Immature natural killer cell (primary cell): ENCODE measurements at regions not wholly inside any gene's neighbourhood (a gene's known extent, or its start where the extent isn't known, plus 50 kb on each side); places are given as distances from the start of the nearest gene placed in this dataset.
"Not testable (repeated sequence)": the region's sequence is repeated elsewhere in the genome, so short reads cannot be mapped to it uniquely, and the experiment has no call there.

Experiments used
- DNase-seq, 3 donors: peaks; one replicate each; pipeline ENCODE4 v3.0.0; 2022; ENCODE audit warnings: mixed read lengths in 1 of 3
- H3K27ac Mint-ChIP-seq, 6 donors: one replicate each; pipeline ENCODE4 v1.8.0; 2020; ENCODE audit warnings: mixed read lengths in 6 of 6, mild to moderate bottlenecking in 5 of 6, inconsistent platforms in 4 of 6, moderate library complexity in 3 of 6
- H3K27me3 Mint-ChIP-seq, 3 donors: one replicate each; pipeline ENCODE4 v1.8.0; 2020 to 2021; ENCODE audit warnings: low read depth in 3 of 3, mild to moderate bottlenecking in 3 of 3, mixed read lengths in 3 of 3, moderate library complexity in 3 of 3, inconsistent platforms in 1 of 3
- H3K36me3 Mint-ChIP-seq, 3 donors: one replicate each; pipeline ENCODE4 v1.8.0; 2020; ENCODE audit warnings: mixed read lengths in 3 of 3, inconsistent platforms in 2 of 3, mild to moderate bottlenecking in 2 of 3
- H3K4me1 Mint-ChIP-seq, 2 donors: one replicate each; pipeline ENCODE4 v1.8.0; 2020; ENCODE audit warnings: inconsistent platforms in 2 of 2, mild to moderate bottlenecking in 2 of 2, mixed read lengths in 2 of 2, moderate library complexity in 1 of 2
- H3K4me3 Mint-ChIP-seq, 5 donors: one replicate each; pipeline ENCODE4 v1.8.0; 2020; ENCODE audit warnings: mild to moderate bottlenecking in 5 of 5, mixed read lengths in 5 of 5, inconsistent platforms in 3 of 5, moderate library complexity in 3 of 5
- H3K9me3 Mint-ChIP-seq, 6 donors: one replicate each; pipeline ENCODE4 v1.8.0; 2020; ENCODE audit warnings: mild to moderate bottlenecking in 6 of 6, mixed read lengths in 6 of 6, inconsistent platforms in 4 of 6, moderate library complexity in 3 of 6

DNA sequence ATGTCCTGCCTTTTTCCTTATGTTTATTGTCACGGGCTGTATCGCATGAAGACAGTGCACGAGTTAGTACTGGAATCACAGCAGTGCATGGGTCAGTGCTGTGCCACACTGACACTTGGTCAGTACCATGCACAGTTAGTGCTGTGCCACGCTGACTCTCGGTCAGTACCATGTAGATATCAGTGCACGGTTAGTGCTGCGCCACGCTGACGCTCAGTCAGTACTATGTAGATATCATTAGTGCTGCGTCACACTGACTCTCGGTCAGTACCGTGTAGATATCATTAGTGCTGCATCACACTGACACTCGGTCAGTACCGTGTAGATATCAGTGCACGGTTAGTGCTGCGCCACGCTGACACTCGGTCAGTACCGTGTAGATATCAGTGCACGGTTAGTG, 104.1 kb downstream of the NPIPB11 start:
- H3K9me3 Mint-ChIP-seq, H3K27me3 Mint-ChIP-seq, DNase-seq, H3K36me3 Mint-ChIP-seq: not testable (repeated sequence)
- peak overlapping the region in 1 of 5 donors; percentile 49 for H3K4me3 Mint-ChIP-seq
- peaks cover 39 to 42% of the 10 kb centered on the region in 2 donors for H3K4me1 Mint-ChIP-seq
- H3K27ac Mint-ChIP-seq: peak overlapping the region in 4 of 6 donors; percentile 8 to 68 (median 56)

DNA sequence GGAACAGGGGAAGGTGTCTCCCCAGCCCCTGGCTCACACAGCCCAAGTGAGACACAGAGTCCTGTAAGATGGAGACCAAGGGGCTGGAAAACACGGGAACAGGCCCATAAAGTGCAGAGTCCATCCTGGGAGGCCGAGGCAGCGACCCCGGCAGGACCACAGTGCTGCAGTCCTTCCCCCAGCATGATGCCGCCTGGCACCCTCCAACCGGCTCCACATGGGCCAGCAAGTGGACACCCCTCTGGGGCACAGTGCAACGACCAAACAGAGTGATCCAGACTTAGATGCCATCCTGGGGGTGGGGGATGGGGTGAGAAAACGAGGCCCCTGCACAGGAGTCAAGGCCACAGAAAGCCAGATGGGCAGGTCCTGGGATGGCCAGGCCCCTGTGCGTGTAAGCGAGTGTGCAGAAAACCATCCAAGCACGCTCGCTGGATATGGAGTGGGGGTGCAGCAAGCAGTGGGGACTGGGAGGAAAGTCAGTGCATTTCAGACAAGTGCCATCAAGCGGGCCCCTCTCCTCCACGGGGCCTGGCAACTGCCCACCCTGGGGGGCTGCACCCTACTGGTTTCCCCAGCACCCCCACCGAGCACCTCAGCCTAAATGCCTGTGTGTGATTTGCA, 104.7 kb downstream of the NPIPB11 start:
- not testable (repeated sequence) for DNase-seq, H3K27me3 Mint-ChIP-seq, H3K27ac Mint-ChIP-seq, H3K9me3 Mint-ChIP-seq, H3K36me3 Mint-ChIP-seq, H3K4me3 Mint-ChIP-seq
- peaks cover 33 to 36% of the 10 kb centered on the region in 2 donors for H3K4me1 Mint-ChIP-seq

DNA sequence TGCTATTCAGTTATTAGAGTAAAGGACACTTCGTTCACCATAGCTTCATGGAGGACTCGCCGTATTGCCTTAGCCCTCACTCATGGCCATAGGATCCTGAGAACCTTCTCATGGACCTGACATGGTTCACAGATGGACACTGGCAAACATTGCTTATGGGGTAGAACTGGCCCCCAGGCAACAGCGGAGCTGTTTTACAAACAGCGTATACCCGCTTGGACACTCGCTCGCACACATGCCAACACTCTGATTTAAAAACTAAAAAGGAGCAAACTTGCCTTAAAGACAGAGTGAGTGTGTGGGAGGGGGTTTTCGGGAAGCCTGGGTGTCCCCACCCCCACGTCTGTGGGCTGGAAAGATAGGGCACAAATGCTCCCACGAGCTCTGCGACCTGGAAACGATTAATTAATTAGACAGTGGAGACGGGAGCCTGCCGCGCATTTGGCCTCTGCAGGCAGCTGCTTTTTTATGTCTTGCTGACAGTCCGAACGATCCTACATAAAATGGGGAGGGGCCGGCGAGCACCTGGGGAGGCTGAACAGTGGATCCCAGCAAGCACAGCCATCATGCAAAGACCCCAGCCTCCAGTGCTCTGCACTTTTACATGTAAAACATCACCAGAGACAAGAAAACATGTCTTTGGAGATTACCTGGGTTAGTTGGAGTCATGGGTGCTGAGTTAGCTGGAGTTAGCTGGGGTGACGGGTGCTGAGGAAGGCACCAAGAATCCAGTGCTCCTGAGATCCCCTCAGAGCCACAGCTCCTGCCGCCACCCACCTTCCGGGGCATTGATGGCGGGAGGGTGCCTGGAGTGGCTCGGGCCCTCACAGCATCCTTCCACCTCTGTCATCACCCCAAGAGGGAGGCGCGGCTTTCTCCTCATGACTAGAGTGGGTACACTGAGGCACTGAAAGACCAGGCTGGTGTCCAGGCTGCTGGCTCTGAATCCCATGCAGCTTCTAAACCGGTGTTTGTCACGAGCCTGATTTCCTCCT, 105.7 kb downstream of the NPIPB11 start:
- H3K4me1 Mint-ChIP-seq: peaks cover 23 to 26% of the 10 kb centered on the region in 2 donors
- H3K36me3 Mint-ChIP-seq, DNase-seq, H3K27me3 Mint-ChIP-seq, H3K9me3 Mint-ChIP-seq: not testable (repeated sequence)
- peak overlapping the region in 4 of 5 donors; percentile 27 to 63 (median 44) for H3K4me3 Mint-ChIP-seq
- peak overlapping the region; percentile 67 to 90 (median 84) for H3K27ac Mint-ChIP-seq

DNA sequence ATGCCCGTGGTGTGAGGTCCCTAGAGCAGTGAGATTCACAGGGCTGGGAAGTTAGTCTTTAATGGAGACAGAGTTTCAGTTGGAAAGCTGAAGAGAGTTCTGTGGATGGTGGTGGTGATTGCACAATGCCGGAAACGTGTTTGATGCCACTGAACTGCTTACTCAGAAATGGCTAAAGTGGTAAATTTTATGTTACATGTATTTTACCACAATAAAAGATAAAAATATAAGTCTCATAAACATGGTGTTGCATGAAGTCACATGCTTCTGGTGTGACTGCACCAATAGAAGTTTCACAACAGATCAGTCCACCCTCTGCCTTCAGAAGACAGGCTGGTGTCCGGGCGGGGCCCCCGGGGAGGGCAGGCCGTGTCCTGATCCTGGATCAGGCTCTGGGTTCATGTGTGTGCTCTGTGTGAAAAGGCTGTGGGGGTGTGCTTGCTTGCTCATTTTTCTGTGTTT, 106.5 kb downstream of the NPIPB11 start:
- peak overlapping the region; percentile 67 to 90 (median 84) for H3K27ac Mint-ChIP-seq
- H3K36me3 Mint-ChIP-seq: not testable (repeated sequence)
- H3K4me3 Mint-ChIP-seq: peak overlapping the region; percentile 27 to 63 (median 51)

DNA sequence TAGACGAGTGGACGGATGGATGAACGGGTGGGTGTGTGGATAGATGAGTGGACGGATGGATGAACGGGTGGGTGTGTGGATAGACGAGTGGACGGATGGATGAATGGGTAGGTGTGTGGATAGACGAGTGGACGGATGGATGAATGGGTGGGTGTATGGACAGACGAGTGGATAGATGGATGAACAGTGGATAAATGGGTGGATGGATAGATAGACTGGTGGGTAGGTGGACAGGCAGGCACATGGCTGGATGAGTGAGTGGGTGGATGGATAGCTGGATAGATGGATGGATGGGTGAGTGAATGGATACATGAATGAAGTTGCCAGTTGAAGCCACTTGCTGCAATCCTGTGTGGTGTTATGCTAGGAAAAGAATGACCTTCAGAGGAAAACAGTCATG, 107.5 kb downstream of the NPIPB11 start:
- H3K27ac Mint-ChIP-seq: peak overlapping the region in 4 of 6 donors; percentile 7 to 78 (median 65)
- DNase-seq, H3K9me3 Mint-ChIP-seq, H3K27me3 Mint-ChIP-seq, H3K36me3 Mint-ChIP-seq, H3K4me3 Mint-ChIP-seq: not testable (repeated sequence)
- H3K4me1 Mint-ChIP-seq: peaks cover 20 to 24% of the 10 kb centered on the region in 2 donors

More for the DNA sequence above, 106.5 kb downstream of the NPIPB11 start:
- not testable (repeated sequence) for H3K27me3 Mint-ChIP-seq, H3K9me3 Mint-ChIP-seq
- peaks cover 20 to 26% of the 10 kb centered on the region in 2 donors for H3K4me1 Mint-ChIP-seq
- DNase-seq: peak; percentile 44 to 56 (median 52)

DNA sequence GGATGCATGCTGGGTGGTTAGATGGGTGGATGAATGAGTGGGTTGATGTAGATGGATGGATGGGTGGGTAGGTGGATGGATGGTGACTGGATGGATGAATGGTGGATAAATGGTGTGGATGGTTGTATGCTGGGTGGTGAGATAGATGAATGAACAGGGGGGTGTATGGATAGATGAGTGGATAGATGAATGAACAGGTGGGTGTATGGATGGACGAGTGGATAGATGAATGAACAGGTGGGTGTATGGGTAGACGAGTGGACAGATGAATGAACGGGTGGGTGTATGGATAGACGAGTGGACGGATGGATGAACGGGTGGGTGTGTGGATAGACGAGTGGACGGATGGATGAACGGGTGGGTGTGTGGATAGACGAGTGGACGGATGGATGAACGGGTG, 108.2 kb downstream of the NPIPB11 start:
- not testable (repeated sequence) for H3K27me3 Mint-ChIP-seq, H3K9me3 Mint-ChIP-seq, DNase-seq, H3K36me3 Mint-ChIP-seq, H3K4me3 Mint-ChIP-seq
- Mint-ChIP-seq H3K27ac (peak overlapping the region in 1 of 6 donors; percentile 41), H3K4me1 (peaks cover 20 to 23% of the 10 kb centered on the region in 2 donors)

DNA sequence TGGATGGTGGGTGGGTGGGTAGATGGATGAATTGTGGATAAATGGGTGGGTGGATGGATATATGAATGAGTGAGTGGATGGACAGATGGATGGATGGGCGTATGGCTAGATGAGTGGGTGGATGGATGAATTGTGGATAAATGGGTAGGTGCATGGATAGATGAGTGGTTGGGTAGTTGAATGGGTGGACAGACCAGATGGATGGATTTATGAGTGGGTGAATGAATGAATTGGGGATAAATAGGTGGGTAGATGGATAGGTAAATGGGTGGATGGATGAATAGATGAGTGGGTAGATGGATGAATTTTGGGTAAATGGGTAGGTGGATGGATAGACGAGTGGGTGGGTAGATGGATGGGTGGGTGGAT, 108.7 kb downstream of the NPIPB11 start:
- H3K9me3 Mint-ChIP-seq, DNase-seq, H3K36me3 Mint-ChIP-seq, H3K27me3 Mint-ChIP-seq: not testable (repeated sequence)
- H3K4me1 Mint-ChIP-seq: peaks cover 20 to 25% of the 10 kb centered on the region in 2 donors
- peak overlapping the region in 1 of 6 donors; percentile 17 for H3K27ac Mint-ChIP-seq
- H3K4me3 Mint-ChIP-seq: peak overlapping the region in 1 of 5 donors; percentile 10

DNA sequence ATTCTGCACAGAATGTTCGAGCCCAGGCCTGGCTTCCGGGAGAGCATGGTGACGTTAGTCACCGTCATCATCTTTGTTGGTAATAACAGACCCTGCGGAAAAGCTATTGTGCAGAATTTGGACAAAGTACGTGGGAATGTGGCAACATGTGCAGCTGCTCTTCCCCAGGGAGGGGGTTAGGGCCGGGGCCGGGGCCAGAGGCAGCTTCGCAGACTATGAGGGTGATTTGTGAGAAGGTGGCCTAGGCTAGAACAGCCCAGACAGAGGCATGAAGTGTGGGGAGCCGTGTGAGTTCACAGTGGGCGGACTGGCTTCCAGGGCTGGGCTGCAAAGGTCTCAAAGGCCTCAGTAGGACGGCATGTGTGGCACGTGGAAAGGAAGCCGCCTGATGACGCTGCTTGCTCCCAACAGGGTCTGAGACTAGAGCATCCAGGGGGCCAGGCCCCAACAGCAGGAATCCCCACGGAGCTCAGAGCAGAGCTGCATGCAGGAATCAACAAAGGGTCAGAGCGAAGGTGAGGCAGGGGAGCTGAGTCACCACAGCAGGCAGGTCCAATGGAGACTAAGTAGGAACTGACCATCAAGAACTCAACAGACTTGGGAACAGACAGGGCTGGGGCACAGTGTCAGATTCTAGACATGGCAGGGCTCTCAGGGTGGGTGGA, 109.2 kb downstream of the NPIPB11 start:
- peaks cover 20 to 25% of the 10 kb centered on the region in 2 donors for H3K4me1 Mint-ChIP-seq
- H3K9me3 Mint-ChIP-seq, H3K4me3 Mint-ChIP-seq, DNase-seq, H3K36me3 Mint-ChIP-seq, H3K27me3 Mint-ChIP-seq: not testable (repeated sequence)
- peak overlapping the region in 2 of 6 donors; percentile 29 to 55 for H3K27ac Mint-ChIP-seq

DNA sequence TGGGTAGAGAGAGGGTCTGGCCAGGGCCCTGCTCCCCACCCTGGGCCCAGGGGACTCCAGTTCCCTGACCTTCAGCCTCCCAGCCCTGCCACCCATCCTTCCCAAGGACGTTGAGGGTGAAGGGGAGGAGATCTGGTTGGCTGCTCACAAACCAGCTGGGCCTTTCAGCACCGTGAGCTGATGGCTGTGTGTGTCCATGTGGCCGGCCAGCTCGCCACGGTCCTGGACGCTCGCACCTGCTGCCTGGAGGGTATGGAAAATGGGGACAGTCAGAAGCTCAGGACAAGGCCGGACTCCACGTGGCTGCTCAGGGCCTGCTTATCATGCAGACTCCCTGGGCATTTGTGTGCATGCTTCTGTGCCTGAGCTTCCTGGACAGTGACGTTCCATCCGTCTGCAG, 110.3 kb downstream of the NPIPB11 start:
- H3K9me3 Mint-ChIP-seq, H3K36me3 Mint-ChIP-seq, H3K27ac Mint-ChIP-seq, H3K4me3 Mint-ChIP-seq, DNase-seq, H3K27me3 Mint-ChIP-seq: not testable (repeated sequence)
- peaks cover 20 to 30% of the 10 kb centered on the region in 2 donors for H3K4me1 Mint-ChIP-seq

DNA sequence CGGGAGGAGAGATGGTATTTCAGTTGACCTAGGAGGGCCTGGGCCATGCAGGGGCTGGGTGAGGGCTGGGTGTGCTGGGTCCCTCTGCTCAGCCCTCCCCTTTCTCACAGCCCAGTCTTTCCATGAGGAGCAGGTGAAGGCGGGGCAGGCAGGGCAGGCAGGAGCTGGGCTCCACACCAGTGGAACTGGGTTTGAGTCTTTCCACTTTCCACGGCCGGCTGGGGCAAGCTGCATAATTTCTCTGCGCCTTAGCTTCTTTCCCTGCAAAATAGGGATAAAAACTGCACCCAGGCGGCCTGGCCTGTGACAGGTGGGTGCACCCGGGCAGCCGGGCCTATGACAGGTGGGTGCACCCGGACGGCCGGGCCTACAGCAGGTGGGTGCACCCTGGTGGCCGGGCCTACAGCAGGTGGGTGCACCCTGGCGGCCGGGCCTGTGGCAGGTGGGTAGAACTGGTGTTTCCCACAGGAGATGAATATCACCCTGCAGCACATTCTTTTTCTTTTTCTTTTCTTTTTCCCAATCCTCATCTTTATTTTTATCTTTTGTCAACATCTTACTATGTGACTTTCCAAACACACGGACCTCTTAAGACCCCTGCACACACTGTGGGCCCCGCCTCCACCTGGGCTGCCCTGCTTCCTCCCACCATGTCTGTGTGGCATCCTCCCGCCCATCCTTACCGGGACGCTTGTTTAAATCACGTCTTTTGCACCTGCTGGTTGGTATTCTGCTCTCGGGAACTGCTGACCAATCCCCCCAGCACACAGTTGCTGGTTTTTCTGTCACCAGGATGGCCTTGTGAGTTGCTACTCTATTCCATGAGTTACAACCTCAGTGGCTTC, 111.3 kb downstream of the NPIPB11 start:
- H3K4me1 Mint-ChIP-seq: peaks cover 12 to 29% of the 10 kb centered on the region in 2 donors
- not testable (repeated sequence) for H3K4me3 Mint-ChIP-seq, H3K27me3 Mint-ChIP-seq, DNase-seq, H3K9me3 Mint-ChIP-seq, H3K36me3 Mint-ChIP-seq
- peak overlapping the region in 2 of 6 donors; percentile 60 to 62 for H3K27ac Mint-ChIP-seq

DNA sequence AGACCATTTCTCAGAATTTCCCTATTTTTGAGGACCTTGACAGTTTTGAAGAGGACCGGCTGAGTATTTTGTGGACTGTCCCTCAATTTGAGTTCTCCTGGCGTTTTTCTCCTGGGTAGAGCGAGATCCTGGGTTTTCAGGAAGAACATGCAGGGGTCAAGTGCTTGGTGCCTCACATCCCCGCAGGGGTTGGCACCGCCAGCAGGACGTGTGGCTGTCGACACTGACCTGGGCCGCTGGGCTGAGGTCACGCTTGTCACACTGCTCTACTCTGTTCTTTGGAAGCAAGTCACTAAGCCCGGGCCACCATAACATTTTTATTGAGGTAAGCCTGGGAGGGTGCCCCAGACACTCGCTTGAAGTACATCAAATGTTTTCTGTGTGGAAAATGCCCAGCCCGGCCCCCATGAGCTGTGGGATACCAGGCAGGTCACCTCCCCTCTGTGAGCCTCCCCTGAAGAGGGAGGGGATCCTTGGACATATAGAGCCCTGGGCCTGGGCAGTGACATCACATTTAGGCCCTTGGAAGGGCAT, 112.0 kb downstream of the NPIPB11 start:
- H3K9me3 Mint-ChIP-seq, H3K36me3 Mint-ChIP-seq, H3K27me3 Mint-ChIP-seq, DNase-seq, H3K4me3 Mint-ChIP-seq: not testable (repeated sequence)
- Mint-ChIP-seq H3K4me1 (peaks cover 5 to 22% of the 10 kb centered on the region in 2 donors), H3K27ac (peak overlapping the region in 3 of 6 donors; percentile 2 to 67 (median 46))

DNA sequence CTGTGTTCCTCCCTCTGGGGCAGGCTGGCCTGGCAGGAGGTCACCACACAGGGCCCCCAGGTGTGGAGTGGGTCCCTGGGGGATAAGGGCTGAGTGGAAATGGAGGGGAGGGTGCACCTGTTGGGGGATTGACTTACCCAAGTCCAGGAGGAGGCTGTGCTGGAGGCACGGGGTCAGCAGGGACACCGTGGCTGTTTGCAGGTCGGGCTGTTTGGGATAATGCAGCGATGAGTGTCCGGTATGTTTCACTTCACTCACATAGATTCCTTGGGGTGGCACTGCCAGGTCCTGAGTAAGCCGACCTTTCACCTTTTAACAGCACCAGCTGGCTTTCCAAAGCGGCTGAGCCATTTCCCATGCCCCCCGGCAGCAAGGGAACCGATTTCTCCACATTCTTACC, 113.0 kb downstream of the NPIPB11 start:
- not testable (repeated sequence) for H3K4me3 Mint-ChIP-seq, H3K27ac Mint-ChIP-seq, H3K36me3 Mint-ChIP-seq, H3K27me3 Mint-ChIP-seq, H3K9me3 Mint-ChIP-seq, DNase-seq
- H3K4me1 Mint-ChIP-seq: peaks cover 0 to 20% of the 10 kb centered on the region in 2 donors

DNA sequence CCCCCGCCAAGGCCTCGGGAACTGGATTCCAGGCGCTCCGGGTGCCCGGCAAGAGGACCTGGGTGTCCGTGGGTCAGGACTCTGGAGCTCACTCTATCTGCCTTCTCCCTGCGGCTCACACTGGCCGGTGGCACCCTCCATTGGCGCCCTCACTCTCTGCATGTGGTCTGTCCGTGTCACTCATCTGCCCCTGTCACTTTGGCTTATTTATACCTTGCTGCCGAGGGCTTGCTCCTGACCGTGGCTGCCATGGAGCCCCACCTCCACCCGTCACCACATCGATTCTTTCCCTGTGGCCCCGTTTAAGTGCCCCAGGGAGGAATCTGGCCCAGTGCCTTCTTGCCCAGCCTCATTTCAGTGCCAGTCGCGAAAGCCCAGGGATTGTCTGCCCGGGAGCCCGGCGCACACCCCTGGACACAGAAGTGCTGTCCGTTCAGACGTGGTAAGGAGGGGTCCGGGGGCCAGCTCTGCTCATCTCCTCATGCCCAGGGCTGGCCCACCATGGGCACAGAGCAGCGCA, 113.5 kb downstream of the NPIPB11 start:
- H3K36me3 Mint-ChIP-seq, H3K4me3 Mint-ChIP-seq, DNase-seq, H3K27me3 Mint-ChIP-seq, H3K9me3 Mint-ChIP-seq: not testable (repeated sequence)
- Mint-ChIP-seq H3K27ac (peak overlapping the region in 2 of 6 donors; percentile 65), H3K4me1 (peaks cover 0 to 20% of the 10 kb centered on the region in 2 donors)
